HEK293 (cell line): ENCODE measurements at regions not wholly inside any gene's neighbourhood (a gene's known extent, or its start where the extent isn't known, plus 50 kb on each side); places are given as distances from the start of the nearest gene placed in this dataset.
A peak's percentile ranks its signal among the peaks of the same experiment; 100 is the strongest.

ENCODE experiments used
- ELK4 ChIP-seq: IDR thresholded peaks from 2 replicates; pipeline ENCODE4 v1.6.1; 2011; ENCODE audit warnings: mild to moderate bottlenecking, low read depth, low read length, borderline replicate concordance
- GLI2 ChIP-seq: fragments of 450-650 bp; formaldehyde crosslinking; IDR thresholded peaks from 2 replicates; pipeline ENCODE4; 2017; ENCODE audit warnings: missing biosample characterization, missing genetic modification characterization, low read depth, borderline replicate concordance
- SCRT2 ChIP-seq: fragments of 450-650 bp; formaldehyde crosslinking; IDR thresholded peaks from 2 replicates; pipeline ENCODE4 v1.5.1; 2016; ENCODE audit warnings: missing biosample characterization, missing genetic modification characterization
- SP3 ChIP-seq: fragments of 450-650 bp; formaldehyde crosslinking; IDR thresholded peaks from 2 replicates; pipeline ENCODE4 v1.5.1; 2016; ENCODE audit warnings: missing biosample characterization, missing genetic modification characterization
- ZBTB44 ChIP-seq: fragments of 450-650 bp; IDR thresholded peaks from 2 replicates; pipeline ENCODE4 v1.5.1; 2018; ENCODE audit warnings: missing biosample characterization, mild to moderate bottlenecking, missing genetic modification characterization
- ZFP3 ChIP-seq: fragments of 450-650 bp; formaldehyde crosslinking; IDR thresholded peaks from 2 replicates; pipeline ENCODE4 v1.5.1; 2016; ENCODE audit warnings: low read depth, missing biosample characterization, missing genetic modification characterization
- ZNF112 ChIP-seq: fragments of 450-650 bp; formaldehyde crosslinking; IDR thresholded peaks from 2 replicates; pipeline ENCODE4 v1.5.0; 2017; ENCODE audit warnings: missing biosample characterization, missing genetic modification characterization
- ZNF174 ChIP-seq: fragments of 450-650 bp; formaldehyde crosslinking; IDR thresholded peaks from 2 replicates; pipeline ENCODE4 v1.5.0; 2017; ENCODE audit warnings: missing biosample characterization, mild to moderate bottlenecking, missing genetic modification characterization
- ZNF18 ChIP-seq: fragments of 450-650 bp; formaldehyde crosslinking; IDR thresholded peaks from 2 replicates; pipeline ENCODE4 v1.5.1; 2016; ENCODE audit warnings: missing biosample characterization, missing genetic modification characterization
- ZNF280D ChIP-seq: fragments of 450-650 bp; formaldehyde crosslinking; IDR thresholded peaks from 2 replicates; pipeline ENCODE4 v1.5.1; 2016; ENCODE audit warnings: missing biosample characterization, missing genetic modification characterization
- ZNF302 ChIP-seq: fragments of 450-650 bp; formaldehyde crosslinking; IDR thresholded peaks from 2 replicates; pipeline ENCODE4 v1.5.1; 2016; ENCODE audit warnings: missing biosample characterization, missing genetic modification characterization, low read depth
- ZNF391 ChIP-seq: fragments of 450-650 bp; formaldehyde crosslinking; IDR thresholded peaks from 2 replicates; pipeline ENCODE4 v1.5.1; 2016; ENCODE audit warnings: low read depth, missing biosample characterization, missing genetic modification characterization, borderline replicate concordance
- ZNF426 ChIP-seq: fragments of 450-650 bp; formaldehyde crosslinking; IDR thresholded peaks from 2 replicates; pipeline ENCODE4 v1.5.1; 2017; ENCODE audit warnings: missing biosample characterization, missing genetic modification characterization, mild to moderate bottlenecking, inconsistent platforms, moderate library complexity
- ZNF449 ChIP-seq: fragments of 450-650 bp; formaldehyde crosslinking; IDR thresholded peaks from 2 replicates; pipeline ENCODE4 v1.5.1; 2017; ENCODE audit warnings: missing biosample characterization, mild to moderate bottlenecking, missing genetic modification characterization, moderate library complexity
- ZNF518A ChIP-seq: fragments of 450-650 bp; formaldehyde crosslinking; conservative IDR thresholded peaks from 2 replicates; pipeline ENCODE4 v1.5.1; 2016; ENCODE audit warnings: low read depth, missing biosample characterization, missing genetic modification characterization
- ZNF530 ChIP-seq: fragments of 450-650 bp; formaldehyde crosslinking; IDR thresholded peaks from 2 replicates; pipeline ENCODE4 v1.5.1; 2016; ENCODE audit warnings: low read depth, missing biosample characterization, missing genetic modification characterization
- ZNF548 ChIP-seq: fragments of 450-650 bp; formaldehyde crosslinking; IDR thresholded peaks from 2 replicates; pipeline ENCODE4 v1.5.1; 2016; ENCODE audit warnings: missing biosample characterization, missing genetic modification characterization
- ZNF585B ChIP-seq: fragments of 450-650 bp; formaldehyde crosslinking; IDR thresholded peaks from 2 replicates; pipeline ENCODE4 v1.5.1; 2016; ENCODE audit warnings: missing biosample characterization, missing genetic modification characterization
- ZNF626 ChIP-seq: fragments of 450-650 bp; sonication (Bioruptor Pico); formaldehyde crosslinking; IDR thresholded peaks from 2 replicates; pipeline ENCODE4 v1.5.1; 2018; ENCODE audit warnings: missing biosample characterization, missing genetic modification characterization, inconsistent platforms
- ZNF776 ChIP-seq: fragments of 450-650 bp; formaldehyde crosslinking; IDR thresholded peaks from 2 replicates; pipeline ENCODE4 v1.5.0; 2017; ENCODE audit warnings: missing biosample characterization, missing genetic modification characterization, borderline replicate concordance
- ZNF830 ChIP-seq: fragments of 450-650 bp; IDR thresholded peaks from 2 replicates; pipeline ENCODE4 v1.5.0; 2018; ENCODE audit warnings: missing biosample characterization, missing genetic modification characterization, low read depth, mild to moderate bottlenecking, moderate library complexity
- ZSCAN23 ChIP-seq: fragments of 450-650 bp; formaldehyde crosslinking; IDR thresholded peaks from 2 replicates; pipeline ENCODE4 v1.5.1; 2016; ENCODE audit warnings: missing biosample characterization, missing genetic modification characterization

GRCh38 chrX:55151199-55151598 lies 62.4 kb downstream of the PAGE2 start (continued):
- TF ChIP-seq ZNF518A (tag by site-specific recombination) (no peak), ZSCAN23 (no peak), ZNF174 (tag by site-specific recombination) (no peak), ZNF548 (tag by site-specific recombination) (no peak), ZFP3 (tag by site-specific recombination) (no peak), SP3 (tag by site-specific recombination) (no peak), GLI2 (tag by site-specific recombination) (peak; percentile 86), ZBTB44 (tag by site-specific recombination) (0 out of 2 replicates have a peak, but pooled peaks have one; percentile 27), ZNF280D (tag by site-specific recombination) (no peak), ZNF302 (no peak), ZNF626 (tag by site-specific recombination) (no peak), ZNF112 (tag by site-specific recombination) (no peak), ZNF776 (tag by site-specific recombination) (no peak), SCRT2 (tag by site-specific recombination) (no peak), ZNF449 (tag by site-specific recombination) (no peak), ELK4 (no peak), ZNF18 (tag by site-specific recombination) (peak; percentile 59; the same call in 1 of the 2 replicates), ZNF391 (tag by site-specific recombination) (0 out of 2 replicates have a peak, but pooled peaks have one; percentile 39), ZNF585B (tag by site-specific recombination) (no peak), ZNF530 (tag by site-specific recombination) (no peak), ZNF426 (tag by site-specific recombination) (no peak), ZNF830 (tag by site-specific recombination) (no peak)
